Jurkat, Clone E6-1 (cell line): ENCODE measurements at regions not wholly inside any gene's neighbourhood (a gene's known extent, or its start where the extent isn't known, plus 50 kb on each side); places are given as distances from the start of the nearest gene placed in this dataset.

Experiments
- DNase-seq: peaks from one replicate; pipeline ENCODE4 v3.0.0-alpha.2; 2011; ENCODE audit warnings: low read depth, low spot score
- H3K4me3 ChIP-seq: 2 replicates; pipeline ENCODE4 v1.5.1; 2011; ENCODE audit warnings: mild to moderate bottlenecking, low read length, control low read depth, moderate library complexity

DNA sequence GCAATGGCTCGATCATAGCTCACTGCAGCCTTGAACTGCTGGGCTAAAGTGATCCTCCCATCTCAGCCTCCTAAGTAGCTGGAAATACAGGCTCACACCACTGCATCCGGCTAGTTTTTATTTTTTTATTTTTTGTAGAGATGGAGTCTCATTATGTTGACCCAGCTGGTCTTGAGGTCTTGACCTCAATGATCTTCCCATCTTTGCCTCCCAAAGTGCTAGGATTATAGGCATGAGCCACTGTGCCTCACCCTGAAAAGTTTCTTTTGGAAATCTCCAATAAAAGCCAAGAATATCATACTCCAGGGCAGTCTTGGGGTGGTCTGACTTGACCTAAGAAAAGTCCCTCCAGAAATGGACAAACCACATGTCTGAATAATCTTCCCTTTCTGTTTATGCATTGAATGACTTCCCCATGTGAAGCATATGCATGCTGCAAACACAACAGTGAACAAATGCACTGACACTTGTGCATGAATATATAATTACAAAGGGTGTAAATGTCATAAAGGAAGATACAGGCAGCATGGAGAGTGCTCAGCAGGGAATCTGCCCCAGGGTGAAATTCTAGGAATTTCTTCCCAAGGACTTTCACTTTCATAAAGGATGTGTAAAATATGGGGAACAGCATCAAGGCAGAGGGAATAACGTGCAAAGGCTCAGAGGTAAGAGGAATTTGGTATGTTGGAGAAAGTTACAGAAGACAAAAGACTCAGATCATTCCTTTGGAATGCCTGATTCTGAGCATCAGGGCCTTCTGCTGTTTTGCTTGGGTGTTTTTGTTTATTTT lies 142.4 kb upstream of the LYZL1 start:
- DNase-seq, result no peak
- no peak overlapping the region for H3K4me3 ChIP-seq

DNA sequence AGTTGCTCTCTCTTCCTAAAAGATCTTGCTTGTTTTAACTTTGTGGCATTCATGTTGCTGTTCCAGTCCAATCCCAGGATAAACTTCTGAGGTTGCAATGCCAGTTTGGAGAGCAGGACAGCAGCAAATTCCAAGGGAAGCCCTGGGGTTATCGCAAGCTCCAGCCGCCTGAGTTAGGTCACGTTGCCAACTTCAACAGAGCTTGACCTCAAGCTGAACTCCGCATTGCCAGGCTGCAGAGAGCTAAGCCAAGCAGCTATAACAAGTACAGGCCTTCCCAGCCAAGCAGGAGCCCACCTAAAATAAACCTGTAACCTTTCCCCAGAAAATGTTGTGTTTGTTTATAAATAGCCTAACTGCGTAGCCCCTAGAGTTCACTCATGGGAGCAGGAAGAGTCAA lies 138.9 kb upstream of the LYZL1 start:
- DNase-seq, result no peak
- no peak overlapping the region for H3K4me3 ChIP-seq

DNA sequence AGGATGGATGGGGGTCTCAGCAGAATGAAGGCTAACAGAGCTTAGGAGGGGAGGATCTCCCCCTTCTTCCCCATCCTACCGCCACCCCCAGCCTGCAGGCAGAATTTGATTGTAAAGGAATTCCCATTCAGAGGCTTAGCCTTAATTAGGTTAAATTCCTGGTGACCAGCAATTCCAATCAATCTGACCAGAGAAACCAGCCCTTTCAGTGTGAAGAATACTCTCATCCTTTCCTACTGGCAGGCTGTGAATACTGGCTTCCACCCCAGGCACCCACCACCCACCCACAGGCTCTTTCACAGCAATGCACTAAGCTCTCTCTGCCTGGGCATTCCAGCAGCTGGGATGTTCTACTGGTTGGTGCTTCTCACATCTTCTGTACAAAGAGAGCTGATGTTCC lies 137.9 kb upstream of the LYZL1 start:
- no peak for DNase-seq
- H3K4me3 ChIP-seq, result no peak overlapping the region

DNA sequence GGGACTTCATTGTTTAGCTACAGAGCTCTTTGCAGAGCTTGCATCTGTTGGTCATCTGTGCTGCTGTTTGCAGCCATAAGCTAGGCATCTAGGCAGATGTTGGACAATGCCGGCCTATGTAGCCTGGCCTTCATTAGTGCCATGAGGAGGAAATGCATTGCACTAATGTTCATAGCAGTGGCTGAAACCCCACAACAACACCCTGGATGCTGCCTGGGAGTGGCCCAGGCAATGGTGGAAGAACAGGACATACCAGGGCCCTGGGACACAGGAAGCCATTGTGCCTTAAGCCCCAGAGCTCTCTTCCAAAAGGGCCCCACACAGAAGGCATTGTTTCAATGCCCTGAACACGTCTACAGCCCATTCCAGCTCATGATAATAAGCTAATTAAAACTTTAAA lies 131.5 kb upstream of the LYZL1 start:
- DNase-seq, result no peak
- H3K4me3 ChIP-seq, result no peak overlapping the region

DNA sequence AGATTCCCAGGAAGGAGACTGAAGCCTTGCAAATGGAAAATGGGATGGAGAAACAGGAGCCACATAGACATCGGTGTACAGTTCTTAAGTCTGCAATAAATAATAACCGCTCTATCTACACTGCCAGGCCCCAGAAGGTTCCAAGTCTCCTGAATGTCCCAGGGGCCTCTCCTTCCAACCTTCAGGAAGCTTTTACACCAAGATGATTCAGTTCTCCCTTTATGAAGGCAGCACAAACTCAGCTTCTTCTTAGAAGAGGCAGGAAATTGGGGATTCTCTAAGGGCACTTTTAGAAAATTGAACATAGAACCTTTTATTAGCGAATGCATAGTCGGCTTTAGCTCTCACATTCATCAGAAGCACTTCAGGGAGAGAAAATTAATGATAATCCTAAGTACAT lies 130.8 kb upstream of the LYZL1 start:
- no peak for DNase-seq
- no peak overlapping the region for H3K4me3 ChIP-seq

DNA sequence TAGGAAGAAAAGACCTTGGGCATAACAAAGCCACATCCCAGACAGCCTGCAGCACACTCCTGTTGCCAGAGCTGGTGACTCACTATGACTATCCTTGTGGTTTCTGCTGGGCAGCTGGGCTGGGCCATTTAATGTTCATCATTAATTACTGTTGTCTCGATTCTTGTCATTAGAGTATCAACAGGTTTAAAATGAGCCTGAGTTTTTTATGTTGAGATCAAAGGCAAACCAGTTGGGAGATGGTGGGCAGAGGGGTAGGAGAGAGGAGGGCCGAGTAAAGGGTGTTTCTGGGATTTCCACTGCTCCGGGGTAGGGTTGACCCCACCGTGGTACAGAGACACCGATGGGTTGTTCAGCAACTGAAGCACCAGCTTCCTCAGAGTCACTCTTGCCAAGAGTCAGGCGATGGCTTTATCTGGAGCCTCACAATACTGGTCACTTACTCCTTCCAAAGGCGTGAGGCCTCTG lies 128.7 kb upstream of the LYZL1 start:
- DNase-seq, result no peak
- no peak overlapping the region for H3K4me3 ChIP-seq

DNA sequence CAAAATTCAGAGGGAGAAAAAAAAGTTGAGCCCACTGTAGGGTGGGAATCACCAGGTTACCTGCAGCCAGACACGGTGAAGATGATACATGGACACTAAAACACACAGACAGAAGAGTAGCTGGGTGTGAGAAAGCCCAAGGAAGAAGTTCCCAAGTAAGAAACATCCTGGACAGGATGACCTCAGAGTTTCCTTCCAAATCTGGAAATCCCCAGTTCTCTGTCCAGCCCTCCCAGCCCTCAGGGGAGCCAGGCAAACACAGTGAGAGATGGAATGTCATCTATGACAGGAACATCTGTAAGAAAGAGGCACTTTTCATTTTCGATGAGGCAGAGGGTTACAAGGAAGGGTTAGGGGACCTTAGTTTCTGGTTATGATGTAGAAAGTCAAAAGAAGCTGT lies 125.1 kb upstream of the LYZL1 start:
- DNase-seq, result no peak

DNA sequence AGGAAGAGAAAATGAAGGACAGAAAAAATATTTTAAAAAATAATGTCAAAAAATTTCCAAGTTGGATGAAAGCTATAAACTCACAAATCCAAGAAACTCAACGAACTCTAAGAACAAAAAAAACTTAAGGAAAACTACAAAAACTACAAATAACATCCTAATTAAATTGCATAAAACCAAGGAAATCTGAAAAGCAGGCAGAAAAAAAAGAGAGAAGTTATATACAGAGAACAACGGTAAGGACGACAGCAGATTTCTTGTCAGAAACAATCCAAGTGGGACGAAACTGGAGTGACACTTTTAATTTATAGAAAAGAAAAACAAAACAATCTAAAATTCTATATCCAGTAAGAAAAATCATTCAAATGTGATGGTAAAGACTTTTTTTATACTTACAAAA lies 122.2 kb upstream of the LYZL1 start:
- no peak for DNase-seq
- H3K4me3 ChIP-seq, result no peak overlapping the region

More for the DNA sequence above, 125.1 kb upstream of the LYZL1 start:
- H3K4me3 ChIP-seq, result no peak overlapping the region

DNA sequence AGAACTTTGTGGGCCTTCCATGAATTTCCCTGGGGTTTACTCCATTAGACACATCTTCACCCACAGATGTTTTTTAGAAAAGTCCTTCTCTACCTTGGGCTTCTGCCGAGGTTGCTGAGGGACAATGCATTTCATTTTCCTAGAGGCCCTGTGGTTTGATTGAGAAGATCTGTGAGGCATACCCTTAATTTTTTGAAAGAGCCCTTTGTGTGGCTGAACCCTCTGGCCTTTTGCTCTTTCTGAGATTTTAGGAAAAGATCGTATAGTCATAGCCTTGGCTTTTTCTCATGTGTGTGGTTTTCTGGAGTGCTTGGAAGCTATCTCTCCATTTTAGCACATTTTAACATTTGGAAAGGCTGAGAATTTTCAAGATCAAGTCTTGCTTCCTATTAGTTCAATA lies 119.8 kb upstream of the LYZL1 start:
- DNase-seq, result no peak
- no peak overlapping the region for H3K4me3 ChIP-seq

DNA sequence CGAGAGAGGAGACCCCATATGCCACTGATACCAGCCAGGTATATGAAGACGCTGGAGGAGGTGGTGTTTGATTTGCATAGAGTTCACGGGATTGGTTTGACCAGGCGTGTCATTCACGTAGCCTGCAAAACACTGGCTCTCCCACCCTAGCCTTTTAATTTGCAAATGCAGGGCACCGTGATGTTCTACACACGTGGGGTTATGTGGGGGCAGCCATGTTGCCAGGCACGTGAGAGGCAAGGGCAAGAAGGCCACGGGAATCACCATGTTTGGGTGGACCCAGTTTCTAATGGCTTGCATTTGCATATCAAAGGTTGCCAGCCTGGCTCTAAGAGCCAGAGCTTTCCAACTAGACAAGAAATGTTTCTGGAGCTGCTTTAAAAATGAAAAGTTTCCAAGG lies 117.2 kb upstream of the LYZL1 start:
- H3K4me3 ChIP-seq, result no peak overlapping the region
- no peak for DNase-seq

DNA sequence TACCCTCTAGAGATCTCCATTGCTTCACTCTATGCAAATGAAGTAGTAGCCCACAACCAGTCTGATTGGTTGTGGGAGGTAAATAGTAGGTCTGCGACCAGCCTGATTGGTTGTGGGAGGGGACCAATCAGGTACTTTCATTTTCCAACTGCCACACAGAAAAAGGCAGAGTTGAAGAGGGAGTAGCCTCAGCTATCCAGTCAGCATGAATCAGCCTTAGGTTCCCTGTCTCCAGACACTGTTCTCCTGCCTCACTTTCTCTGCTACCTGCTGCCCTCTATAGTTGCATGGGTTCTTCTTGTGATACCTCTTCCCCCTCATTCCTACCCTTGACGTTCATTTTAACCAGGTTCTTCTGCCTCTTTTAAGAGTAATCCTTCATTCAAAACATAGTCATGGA lies 114.5 kb upstream of the LYZL1 start:
- DNase-seq, result no peak

DNA sequence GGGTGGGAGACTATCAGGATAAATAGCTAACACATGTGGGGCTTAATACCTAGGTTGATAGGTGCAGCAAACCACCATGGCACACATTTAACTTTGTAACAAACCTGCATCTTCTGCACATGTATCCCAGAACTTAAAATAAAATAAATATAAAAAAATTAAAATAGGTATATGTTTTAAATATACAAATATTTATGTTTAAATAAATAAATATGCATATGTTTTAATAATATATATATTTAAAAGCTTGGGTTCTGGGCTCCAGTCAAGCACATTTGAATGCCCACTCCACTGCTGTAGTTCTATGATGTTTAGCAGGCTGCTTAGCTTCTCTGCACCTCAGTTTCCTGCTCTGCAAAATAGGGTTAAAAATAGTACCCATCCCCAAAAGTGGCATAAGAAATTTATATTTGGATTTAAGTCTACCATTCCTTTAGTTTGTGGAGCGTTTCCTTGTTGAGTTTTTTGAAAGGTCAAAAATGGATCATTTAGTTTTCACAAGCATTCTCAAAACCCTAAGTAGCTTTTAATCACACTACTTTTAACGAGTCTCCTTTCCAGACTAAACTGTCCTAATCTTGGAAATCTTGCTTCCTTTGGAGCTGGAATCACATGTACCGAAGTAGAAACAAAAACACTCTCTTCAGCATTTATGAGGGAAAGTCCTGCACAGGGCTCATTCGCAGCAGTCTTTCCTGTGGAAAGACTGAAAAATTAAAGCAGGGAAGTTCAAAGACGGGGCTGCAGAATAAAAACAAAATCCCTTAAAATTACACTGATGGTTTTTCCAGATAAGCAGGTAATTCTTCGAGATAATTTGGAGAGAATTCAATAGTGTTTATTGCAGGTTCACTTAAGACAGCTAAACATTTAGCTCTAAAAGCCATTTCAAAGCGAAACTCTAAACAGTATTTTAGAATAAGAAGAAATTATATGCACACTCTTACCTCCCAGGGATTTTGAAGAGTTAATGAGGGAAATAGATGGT lies 111.7 kb upstream of the LYZL1 start:
- DNase-seq, result no peak
- H3K4me3 ChIP-seq, result no peak overlapping the region

More for the DNA sequence above, 114.5 kb upstream of the LYZL1 start:
- H3K4me3 ChIP-seq, result no peak overlapping the region

DNA sequence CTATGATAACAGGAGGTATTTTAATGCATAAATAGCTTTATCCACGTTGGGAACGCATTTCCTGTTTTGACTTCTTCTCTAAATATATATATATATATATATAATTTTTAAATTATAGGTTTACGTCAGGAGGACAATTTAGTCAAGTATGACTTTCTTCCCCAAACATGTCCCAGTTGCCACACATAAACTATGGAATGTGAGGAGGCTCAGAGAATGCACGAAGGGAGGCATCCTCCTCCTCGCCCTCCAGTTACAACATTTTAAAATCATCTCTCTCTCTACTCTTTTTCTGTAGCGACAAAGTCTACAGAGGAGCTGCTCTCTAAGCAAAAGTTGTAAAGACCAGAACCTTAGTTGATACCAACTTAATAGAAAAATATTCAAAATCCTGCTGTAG lies 106.9 kb upstream of the LYZL1 start:
- H3K4me3 ChIP-seq, result no peak overlapping the region
- DNase-seq, result no peak

DNA sequence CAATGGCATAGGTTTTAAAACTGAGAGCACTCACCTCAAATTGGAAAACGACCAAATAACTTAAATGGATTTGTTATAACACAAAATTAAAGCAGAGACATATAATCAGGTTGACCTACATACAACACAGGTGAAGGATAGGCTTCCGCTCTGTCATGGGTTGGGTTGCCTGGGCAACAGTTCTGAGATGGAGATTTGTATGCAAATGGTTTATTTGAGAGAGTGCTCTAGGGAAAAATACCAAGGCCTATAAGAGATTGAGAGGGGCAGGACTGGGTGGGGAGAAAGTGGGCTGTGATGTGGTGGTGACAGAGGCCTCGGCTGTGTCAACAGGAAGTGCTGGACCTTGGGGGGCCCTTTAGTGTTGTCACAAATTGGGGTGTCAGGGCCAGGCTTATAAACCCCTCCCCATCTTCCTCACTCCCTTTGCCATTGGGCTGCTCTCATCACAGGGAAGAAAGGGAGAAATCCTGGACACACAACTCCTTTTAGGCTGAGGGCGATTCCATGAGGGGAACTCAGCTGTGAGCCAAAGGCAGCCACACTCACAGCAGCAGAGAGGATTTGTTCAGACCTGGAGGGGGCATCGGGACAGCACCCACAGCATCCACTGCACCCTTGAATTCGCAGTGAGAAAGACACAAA lies 105.4 kb upstream of the LYZL1 start:
- no peak for DNase-seq
- no peak overlapping the region for H3K4me3 ChIP-seq

DNA sequence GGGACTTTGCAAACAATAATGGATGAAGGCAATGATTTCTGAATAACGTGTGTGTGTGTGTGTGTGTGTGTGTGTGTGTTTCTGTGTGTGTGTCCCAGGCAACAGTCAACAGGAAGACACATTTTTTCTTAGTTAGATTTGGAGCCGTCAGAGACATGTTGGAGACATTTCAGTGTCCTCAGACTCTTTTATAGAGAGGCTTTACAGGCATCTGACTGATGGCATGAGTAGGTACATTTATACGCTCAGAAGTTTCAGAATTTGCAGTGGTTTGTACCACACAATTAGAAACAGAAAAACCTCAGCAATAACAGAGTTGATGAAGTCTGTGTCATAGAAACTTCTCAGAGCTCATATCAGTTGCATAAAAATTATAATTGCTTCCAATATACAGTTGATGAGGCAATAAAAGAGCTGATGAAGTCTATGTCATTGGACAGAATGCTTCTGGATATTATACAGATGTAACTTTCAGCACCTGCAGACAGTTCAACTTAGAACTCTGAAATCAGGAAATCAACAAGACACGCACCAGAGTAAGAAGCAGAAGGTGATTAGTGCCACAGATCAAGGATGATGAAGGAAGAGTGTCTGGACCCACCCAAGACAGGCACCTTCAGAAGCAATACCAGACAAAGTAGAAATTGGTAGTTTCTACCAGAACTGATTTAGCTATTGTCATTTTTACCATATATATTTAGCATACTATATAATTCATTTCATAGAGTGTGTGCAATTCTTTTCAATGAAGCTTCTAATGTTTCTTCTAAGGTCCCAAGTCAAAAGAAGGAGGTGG lies 104.5 kb upstream of the LYZL1 start:
- no peak overlapping the region for H3K4me3 ChIP-seq
- no peak for DNase-seq

DNA sequence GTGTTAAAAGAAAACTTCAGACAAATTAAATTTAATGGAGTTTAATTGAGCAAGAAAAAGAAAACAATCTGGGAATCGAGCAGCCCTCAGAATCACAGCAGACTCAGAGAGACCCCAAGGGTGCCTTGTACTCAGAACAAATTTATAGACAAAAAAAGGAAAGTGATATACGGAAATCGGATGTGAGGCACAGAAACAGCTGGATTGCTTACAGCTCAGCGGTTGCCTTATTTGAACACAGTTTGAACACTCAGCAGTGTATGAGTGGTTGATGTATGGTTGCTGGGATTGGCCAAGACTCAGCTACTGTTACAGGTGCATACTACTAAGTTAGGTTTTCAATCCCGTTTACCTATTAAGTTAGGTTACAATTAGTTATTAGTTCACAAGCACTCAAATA lies 103.8 kb upstream of the LYZL1 start:
- no peak for DNase-seq
- no peak overlapping the region for H3K4me3 ChIP-seq

DNA sequence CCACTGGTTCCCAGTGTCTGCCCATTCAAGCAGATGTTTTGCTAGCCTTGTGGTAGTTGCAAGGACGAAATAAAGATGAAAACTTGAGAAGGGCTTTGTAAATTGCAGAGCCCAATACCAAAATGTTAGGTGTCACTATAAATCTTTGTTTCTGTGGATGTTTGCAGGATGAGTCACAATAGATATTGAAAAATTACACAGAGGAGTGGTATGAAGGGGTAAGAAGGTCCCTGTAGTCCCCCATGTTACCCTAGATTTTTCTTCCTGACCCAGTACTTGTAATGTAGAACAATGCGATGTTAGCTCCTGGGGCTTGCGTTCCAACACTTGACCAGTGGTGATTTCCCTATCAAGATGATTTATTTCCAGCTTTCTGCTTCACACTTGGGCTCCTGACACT lies 102.6 kb upstream of the LYZL1 start:
- no peak overlapping the region for H3K4me3 ChIP-seq
- DNase-seq, result no peak

DNA sequence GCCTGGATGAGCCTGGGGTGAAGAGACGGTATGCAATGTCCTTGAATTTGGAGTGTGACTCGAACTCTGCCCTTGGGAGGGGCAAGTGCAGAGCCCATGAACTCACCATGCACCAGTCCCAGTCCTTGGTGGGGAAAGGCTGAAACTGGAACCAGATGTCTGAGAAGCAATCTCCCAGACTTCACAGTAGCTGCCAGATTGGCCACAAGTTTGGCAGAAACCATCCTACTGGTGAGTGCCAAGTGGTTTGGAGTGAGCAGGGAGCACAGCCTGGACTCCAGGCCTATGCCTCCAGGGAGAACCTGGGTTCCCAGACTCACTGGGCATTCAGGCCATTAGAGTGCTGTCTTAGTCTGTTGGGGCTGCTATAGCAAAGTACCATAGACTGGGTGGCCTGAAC lies 99.6 kb upstream of the LYZL1 start:
- no peak overlapping the region for H3K4me3 ChIP-seq
- no peak for DNase-seq

DNA sequence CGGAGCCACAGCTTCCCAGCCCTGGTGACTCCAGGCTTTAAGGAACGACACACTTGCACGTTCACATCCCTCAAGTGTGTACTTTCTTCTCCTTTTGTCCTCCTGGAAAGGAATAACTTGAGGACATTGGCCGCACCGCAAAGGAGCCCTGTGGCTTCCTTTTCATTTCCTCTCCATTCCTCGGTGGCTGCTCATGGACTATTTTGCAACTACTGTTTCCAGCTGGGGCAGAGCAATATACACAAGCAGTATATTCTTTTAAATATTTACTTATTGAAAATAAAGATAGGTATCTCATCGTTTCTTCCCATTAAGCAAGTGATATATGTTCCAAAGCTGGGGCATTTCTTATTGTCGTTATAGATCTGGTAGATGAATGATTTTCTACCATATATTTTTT lies 97.2 kb upstream of the LYZL1 start:
- no peak for DNase-seq
- H3K4me3 ChIP-seq, result no peak overlapping the region
